Gastroesophageal sphincter (tissue), 4 donors: ENCODE measurements at regions not wholly inside any gene's neighbourhood (a gene's known extent, or its start where the extent isn't known, plus 50 kb on each side); places are given as distances from the start of the nearest gene placed in this dataset.

Experiments
- ATAC-seq: fragments of 150-250 bp; one replicate; pipeline ENCODE4 v1.9.1; 2016; ENCODE audit warnings: mild to moderate bottlenecking, moderate library complexity
- H3K27ac ChIP-seq, 4 donors: fragments of 200-600 bp; sonication (generic) in 3 of 4; 1 replicate in 3 of 4; 2 replicates in 1 of 4; pipeline ENCODE4 v1.5.1; 2016 to 2019
- H3K27me3 ChIP-seq: fragments of 200-600 bp; sonication (generic); one replicate; pipeline ENCODE4 v1.5.1; 2019
- H3K36me3 ChIP-seq, 2 donors: fragments of 200-600 bp; sonication (generic); one replicate each; pipeline ENCODE4 v1.5.1; 2019; ENCODE audit warnings: control low read depth in 1 of 2
- H3K4me1 ChIP-seq, 3 donors: fragments of 200-600 bp; sonication (generic); 1 replicate in 2 of 3; 2 replicates in 1 of 3; pipeline ENCODE4 v1.5.1; 2016 to 2019; ENCODE audit warnings: control low read depth in 2 of 3
- H3K4me3 ChIP-seq, 2 donors: fragments of 200-600 bp; sonication (generic); one replicate each; pipeline ENCODE4 v1.5.1; 2019; ENCODE audit warnings: mild to moderate bottlenecking in 1 of 2, moderate library complexity in 1 of 2
- H3K9me3 ChIP-seq, 3 donors: fragments of 200-600 bp; sonication (generic); one replicate each; pipeline ENCODE4 v1.5.1; 2017 to 2019; ENCODE audit warnings: control low read depth in 2 of 3
- CTCF ChIP-seq, 4 experiments: fragments of 200-600 bp in 2 of 4; fragments of 450-650 bp in 2 of 4; sonication (generic) in 1 of 4; IDR thresholded peaks; one replicate each; pipeline ENCODE4 v1.5.1; 2017 to 2019; ENCODE audit warnings: antibody characterized with exemption in 4 of 4, mild to moderate bottlenecking in 2 of 4, moderate library complexity in 2 of 4
- EP300 ChIP-seq: sonication (generic); formaldehyde crosslinking; IDR thresholded peaks from one replicate; pipeline ENCODE4 v1.6.1; 2017; ENCODE audit warnings: antibody characterized with exemption, mild to moderate bottlenecking
- POLR2A ChIP-seq, 2 donors: fragments of 450-650 bp; IDR thresholded peaks; one replicate each; pipeline ENCODE4 v1.6.1; 2017; ENCODE audit warnings: antibody characterized with exemption in 2 of 2, mild to moderate bottlenecking in 2 of 2, moderate library complexity in 1 of 2
- POLR2AphosphoS5 ChIP-seq: sonication (generic); formaldehyde crosslinking; IDR thresholded peaks from one replicate; pipeline ENCODE4 v1.6.1; 2017; ENCODE audit warnings: antibody characterized with exemption
- WGBS, 2 donors: methylation state at CpG; one replicate each; pipeline ENCODE4 v1.1.5; 2018; ENCODE audit warnings: low coverage in 1 of 2; 5-methylcytosine and 5-hydroxymethylcytosine counted together

GRCh38 chr2:181828122-181828705, 63.3 kb upstream of the ITPRID2 start:
- Histone ChIP-seq H3K27ac (no peak overlapping the region), H3K4me3 (no peak overlapping the region), H3K36me3 (no peaks in the 10 kb centered on the region), H3K27me3 (no peaks in the 10 kb centered on the region), H3K4me1 (no peaks in the 10 kb centered on the region), H3K9me3 (no peaks in the 10 kb centered on the region)
- ATAC-seq: no peak
- TF ChIP-seq POLR2A (IDR thresholded peaks at IDR 0.05): no peak
- no peak for TF ChIP-seq EP300
- no peak for TF ChIP-seq CTCF (IDR thresholded peaks at IDR 0.05)
- no peak for TF ChIP-seq POLR2AphosphoS5
- WGBS, 2 donors: 67 to 88% methylated on average over 1 to 6 of the region's 6 CpGs

GRCh38 chr2:181829230-181829629, 62.3 kb upstream of the ITPRID2 start:
- Histone ChIP-seq H3K36me3 (no peaks in the 10 kb centered on the region), H3K4me3 (no peak overlapping the region), H3K4me1 (no peaks in the 10 kb centered on the region), H3K27ac (no peak overlapping the region), H3K27me3 (no peaks in the 10 kb centered on the region), H3K9me3 (no peaks in the 10 kb centered on the region)
- TF ChIP-seq POLR2AphosphoS5 (no peak), POLR2A (IDR thresholded peaks at IDR 0.05) (no peak), CTCF (IDR thresholded peaks at IDR 0.05) (no peak), EP300 (no peak)
- ATAC-seq: no peak
- WGBS, 2 donors: 86 to 100% methylated on average over 1 of the region's 1 CpG

- Histone ChIP-seq H3K27ac (no peak overlapping the region), H3K4me1 (no peaks in the 10 kb centered on the region), H3K4me3 (no peak overlapping the region), H3K36me3 (no peaks in the 10 kb centered on the region), H3K9me3 (no peaks in the 10 kb centered on the region), H3K27me3 (no peaks in the 10 kb centered on the region)
- TF ChIP-seq POLR2A (IDR thresholded peaks at IDR 0.05): no peak
- no peak for TF ChIP-seq POLR2AphosphoS5
- TF ChIP-seq CTCF (IDR thresholded peaks at IDR 0.05): no peak
- no peak for TF ChIP-seq EP300
- ATAC-seq: no peak
- WGBS, 2 donors: 69 to 73% methylated on average over 2 to 4 of the region's 4 CpGs
These were observed 59.5 kb upstream of the ITPRID2 start for GRCh38 chr2:181832015-181832414.

- no peaks in the 10 kb centered on the region for H3K36me3 ChIP-seq
These were observed 54.9 kb upstream of the ITPRID2 start for GRCh38 chr2:181836583-181836982.

More at GRCh38 chr2:181836583-181836982, 54.9 kb upstream of the ITPRID2 start:
- WGBS, 2 donors: 81 to 87% methylated on average over 2 of the region's 2 CpGs
- ATAC-seq: no peak
- Histone ChIP-seq H3K9me3 (no peaks in the 10 kb centered on the region), H3K27ac (no peak overlapping the region), H3K27me3 (no peaks in the 10 kb centered on the region), H3K4me3 (no peak overlapping the region), H3K4me1 (peaks cover 0 to 8% (median 3%) of the 10 kb centered on the region in 3 donors)
- TF ChIP-seq POLR2A (IDR thresholded peaks at IDR 0.05): no peak
- no peak for TF ChIP-seq EP300
- TF ChIP-seq POLR2AphosphoS5: no peak
- TF ChIP-seq CTCF (IDR thresholded peaks at IDR 0.05): no peak
